Vagina (tissue), 2 donors: ENCODE measurements at regions not wholly inside any gene's neighbourhood (a gene's known extent, or its start where the extent isn't known, plus 50 kb on each side); places are given as distances from the start of the nearest gene placed in this dataset.

ENCODE experiments used
- POLR2AphosphoS5 ChIP-seq, 2 donors: sonication (generic); formaldehyde crosslinking; IDR thresholded peaks; one replicate each; pipeline ENCODE4 v1.9.0; 2017; ENCODE audit warnings: antibody characterized with exemption in 2 of 2, mild to moderate bottlenecking in 2 of 2, low read depth in 1 of 2; ENCODE audit not compliant: insufficient read depth in 1 of 2
- TF ChIP-seq, protein P1 (sequence below), 3 experiments: fragments of 450-650 bp in 2 of 3; fragments of 200-600 bp in 1 of 3; sonication (generic) in 1 of 3; IDR thresholded peaks; one replicate each; pipeline ENCODE4 v1.5.1; 2017 to 2019; ENCODE audit warnings: antibody characterized with exemption in 3 of 3, mild to moderate bottlenecking in 2 of 3, moderate library complexity in 2 of 3

DNA sequence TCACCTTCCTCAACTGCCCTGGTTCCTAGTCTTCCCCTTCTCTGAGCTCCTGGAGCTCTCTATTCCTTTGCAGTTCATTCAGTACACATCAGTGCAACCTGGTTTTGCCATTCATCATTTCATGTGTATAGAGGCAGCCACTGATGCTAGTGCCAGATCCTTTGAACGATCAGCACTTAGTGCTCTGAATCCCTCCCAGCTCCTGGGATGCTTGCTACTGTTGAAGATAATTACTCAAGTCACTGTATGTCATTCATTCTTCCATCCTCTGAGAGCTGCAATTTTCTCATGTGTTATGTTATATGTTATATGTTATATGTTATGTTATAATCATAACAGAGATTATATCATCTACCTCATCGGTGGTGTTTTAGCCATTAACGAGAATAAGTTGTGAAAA lies 98.5 kb upstream of the UXS1 start:
- TF ChIP-seq, protein P1, sequence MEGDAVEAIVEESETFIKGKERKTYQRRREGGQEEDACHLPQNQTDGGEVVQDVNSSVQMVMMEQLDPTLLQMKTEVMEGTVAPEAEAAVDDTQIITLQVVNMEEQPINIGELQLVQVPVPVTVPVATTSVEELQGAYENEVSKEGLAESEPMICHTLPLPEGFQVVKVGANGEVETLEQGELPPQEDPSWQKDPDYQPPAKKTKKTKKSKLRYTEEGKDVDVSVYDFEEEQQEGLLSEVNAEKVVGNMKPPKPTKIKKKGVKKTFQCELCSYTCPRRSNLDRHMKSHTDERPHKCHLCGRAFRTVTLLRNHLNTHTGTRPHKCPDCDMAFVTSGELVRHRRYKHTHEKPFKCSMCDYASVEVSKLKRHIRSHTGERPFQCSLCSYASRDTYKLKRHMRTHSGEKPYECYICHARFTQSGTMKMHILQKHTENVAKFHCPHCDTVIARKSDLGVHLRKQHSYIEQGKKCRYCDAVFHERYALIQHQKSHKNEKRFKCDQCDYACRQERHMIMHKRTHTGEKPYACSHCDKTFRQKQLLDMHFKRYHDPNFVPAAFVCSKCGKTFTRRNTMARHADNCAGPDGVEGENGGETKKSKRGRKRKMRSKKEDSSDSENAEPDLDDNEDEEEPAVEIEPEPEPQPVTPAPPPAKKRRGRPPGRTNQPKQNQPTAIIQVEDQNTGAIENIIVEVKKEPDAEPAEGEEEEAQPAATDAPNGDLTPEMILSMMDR (IDR thresholded peaks at IDR 0.05): no peak
- TF ChIP-seq POLR2AphosphoS5 (IDR thresholded peaks at IDR 0.05; ENCODE audit: insufficient read depth in 1 of 2, low read depth in 1 of 2): no peak
